IMR-90 (cell line): ENCODE measurements at regions not wholly inside any gene's neighbourhood (a gene's known extent, or its start where the extent isn't known, plus 50 kb on each side); places are given as distances from the start of the nearest gene placed in this dataset.

Experiments
- ATAC-seq: fragments of 200-7000 bp; cut with Tn5 transposase; 2 replicates; pipeline ENCODE4 v1.9.1; 2020; ENCODE audit warnings: low read depth, mild to moderate bottlenecking, moderate library complexity
- BruUV-seq: library from RNA; stranded (reverse); fragments of 400-500 nt; replicated peaks from 2 replicates; lab custom pipeline; 2021; lab: Mats Ljungman, UMichigan
- CTCF ChIA-PET: fragments of 300-600 bp; formaldehyde crosslinking; extraction: SDS; loops from one replicate; lab custom pipeline; 2021; ENCODE audit warnings: antibody characterized with exemption; lab: Yijun Ruan, JAX
- POLR2A ChIA-PET: fragments of 300-600 bp; sonication (Branson Sonifier 250); formaldehyde crosslinking; loops from one replicate; lab custom pipeline; 2022; ENCODE audit warnings: antibody characterized with exemption; ENCODE audit not compliant: unreplicated experiment; lab: Charles Lee
- DNase-seq: peaks from one replicate; pipeline ENCODE4 v3.0.0; 2013
- H2AFZ ChIP-seq: replicated peaks from 2 replicates; pipeline ENCODE3; 2013; ENCODE audit warnings: low read length, mild to moderate bottlenecking; ENCODE audit not compliant: poor library complexity
- H2AK5ac ChIP-seq: 2 replicates; pipeline ENCODE4 v1.6.1; 2013; ENCODE audit warnings: low read depth, low read length, inconsistent platforms
- H2AK9ac ChIP-seq: replicated peaks from 2 replicates; pipeline ENCODE3; 2013; ENCODE audit warnings: mild to moderate bottlenecking, low read depth, low read length, moderate library complexity; ENCODE audit not compliant: poor library complexity
- H2BK120ac ChIP-seq: 2 replicates; pipeline ENCODE4 v1.6.1; 2013; ENCODE audit warnings: low read depth, low read length, inconsistent platforms
- H2BK15ac ChIP-seq: 3 replicates; pipeline ENCODE4 v1.6.1; 2013; ENCODE audit warnings: low read depth, low read length, inconsistent platforms
- H2BK20ac ChIP-seq: 2 replicates; pipeline ENCODE4 v1.6.1; 2013; ENCODE audit warnings: low read depth, mild to moderate bottlenecking, inconsistent platforms, low read length, moderate library complexity
- H2BK5ac ChIP-seq: 2 replicates; pipeline ENCODE4 v1.6.1; 2013; ENCODE audit warnings: mild to moderate bottlenecking, low read depth, low read length, inconsistent platforms; ENCODE audit not compliant: poor library complexity, severe bottlenecking
- H3K14ac ChIP-seq: replicated peaks from 2 replicates; pipeline ENCODE4 v1.6.1; 2013; ENCODE audit warnings: low read depth, low read length, inconsistent platforms
- H3K18ac ChIP-seq: 2 replicates; pipeline ENCODE4 v1.6.1; 2013; ENCODE audit warnings: low read depth, low read length, control low read depth
- H3K23ac ChIP-seq: 2 replicates; pipeline ENCODE4 v1.6.1; 2013; ENCODE audit warnings: low read depth, low read length, inconsistent platforms
- H3K27ac ChIP-seq: 2 replicates; pipeline ENCODE4 v1.5.1; 2013; ENCODE audit warnings: mild to moderate bottlenecking, control low read depth, low read length; ENCODE audit not compliant: insufficient read depth
- H3K27me3 ChIP-seq: 2 replicates; pipeline ENCODE4 v1.6.1; 2013; ENCODE audit warnings: low read length; ENCODE audit not compliant: control insufficient read depth, insufficient read depth
- H3K36me3 ChIP-seq: 2 replicates; pipeline ENCODE4 v1.6.1; 2013; ENCODE audit warnings: low read length, mixed read lengths; ENCODE audit not compliant: control insufficient read depth, insufficient read depth
- H3K4ac ChIP-seq: 2 replicates; pipeline ENCODE4 v1.6.1; 2013; ENCODE audit warnings: low read depth, low read length, inconsistent platforms
- H3K4me1 ChIP-seq: 2 replicates; pipeline ENCODE4 v1.6.1; 2013; ENCODE audit warnings: low read length, mixed read lengths; ENCODE audit not compliant: control insufficient read depth, insufficient read depth
- H3K4me2 ChIP-seq: 2 replicates; pipeline ENCODE4 v1.6.1; 2013; ENCODE audit warnings: low read depth, mild to moderate bottlenecking, control low read depth, low read length, moderate library complexity
- H3K4me3 ChIP-seq: 2 replicates; pipeline ENCODE4 v1.5.1; 2013; ENCODE audit warnings: low read depth, mild to moderate bottlenecking, control low read depth, low read length, moderate library complexity; ENCODE audit not compliant: insufficient read depth
- H3K56ac ChIP-seq: 2 replicates; pipeline ENCODE4 v1.6.1; 2013; ENCODE audit warnings: low read length, inconsistent platforms; ENCODE audit not compliant: insufficient read depth; ENCODE audit errors: extremely low read depth
- H3K79me1 ChIP-seq, 2 experiments: 2 replicates each; pipeline ENCODE4 v1.6.1; 2013; ENCODE audit warnings: low read length in 2 of 2, inconsistent platforms in 1 of 2, low read depth in 1 of 2
- H3K9ac ChIP-seq: 2 replicates; pipeline ENCODE4 v1.6.1; 2013; ENCODE audit warnings: low read depth, low read length, control low read depth
- H3K9me1 ChIP-seq: 2 replicates; pipeline ENCODE4 v1.6.1; 2013; ENCODE audit warnings: low read length, inconsistent platforms; ENCODE audit not compliant: insufficient read depth
- H3K9me3 ChIP-seq: 2 replicates; pipeline ENCODE4 v1.6.1; 2013; ENCODE audit warnings: low read length; ENCODE audit not compliant: control insufficient read depth, insufficient read depth
- H4K20me1 ChIP-seq: 2 replicates; pipeline ENCODE4 v1.6.1; 2013; ENCODE audit warnings: low read length, inconsistent platforms; ENCODE audit not compliant: insufficient read depth
- H4K5ac ChIP-seq: 2 replicates; pipeline ENCODE4 v1.6.1; 2013; ENCODE audit warnings: mild to moderate bottlenecking, low read depth, low read length, control low read depth
- H4K8ac ChIP-seq, 2 experiments: 2 replicates each; pipeline ENCODE4 v1.6.1; 2013; ENCODE audit warnings: low read depth in 2 of 2, low read length in 2 of 2, control low read depth in 1 of 2, inconsistent platforms in 1 of 2
- H4K91ac ChIP-seq: 2 replicates; pipeline ENCODE4 v1.6.1; 2013; ENCODE audit warnings: low read depth, low read length, inconsistent platforms; ENCODE audit not compliant: insufficient read depth
- BHLHE40 ChIP-seq: fragments of 150-350 bp; IDR thresholded peaks from 2 replicates; pipeline ENCODE4 v1.6.1; 2016; ENCODE audit warnings: mild to moderate bottlenecking, low read depth, low read length
- CEBPB ChIP-seq: IDR thresholded peaks from 2 replicates; pipeline ENCODE4 v1.6.1; 2012; ENCODE audit warnings: low read depth, low read length, improper control_type of control experiment
- CHD1 ChIP-seq: IDR thresholded peaks from 2 replicates; pipeline ENCODE4 v1.6.1; 2012; ENCODE audit warnings: low read depth, low read length, improper control_type of control experiment
- FOS ChIP-seq: fragments of 150-350 bp; IDR thresholded peaks from 2 replicates; pipeline ENCODE4 v1.6.1; 2016; ENCODE audit warnings: low read depth, low read length
- MAFK ChIP-seq: IDR thresholded peaks from 2 replicates; pipeline ENCODE4 v1.6.1; 2012; ENCODE audit warnings: low read depth, low read length, improper control_type of control experiment
- MAZ ChIP-seq: IDR thresholded peaks from 2 replicates; pipeline ENCODE4 v1.6.1; 2012; ENCODE audit warnings: low read depth, mild to moderate bottlenecking, low read length, improper control_type of control experiment, moderate library complexity, borderline replicate concordance
- MXI1 ChIP-seq: IDR thresholded peaks from 2 replicates; pipeline ENCODE4 v1.6.1; 2012; ENCODE audit warnings: low read depth, mild to moderate bottlenecking, low read length, moderate library complexity, borderline replicate concordance
- NFE2L2 ChIP-seq: fragments of 150-350 bp; IDR thresholded peaks from 2 replicates; pipeline ENCODE4 v1.6.1; 2016; ENCODE audit warnings: low read depth, mild to moderate bottlenecking, low read length
- POLR2A ChIP-seq: IDR thresholded peaks from 2 replicates; pipeline ENCODE4 v1.6.1; 2012; ENCODE audit warnings: mild to moderate bottlenecking, low read depth, low read length
- RAD21 ChIP-seq: IDR thresholded peaks from 2 replicates; pipeline ENCODE4 v1.6.1; 2012; ENCODE audit warnings: low read length, improper control_type of control experiment
- RCOR1 ChIP-seq: IDR thresholded peaks from 2 replicates; pipeline ENCODE4 v1.6.1; 2012; ENCODE audit warnings: mild to moderate bottlenecking, low read length, improper control_type of control experiment; ENCODE audit not compliant: insufficient replicate concordance
- RFX5 ChIP-seq: IDR thresholded peaks from 2 replicates; pipeline ENCODE4 v1.8.0; 2012; ENCODE audit warnings: low read depth, mild to moderate bottlenecking, low read length, moderate library complexity
- SMC3 ChIP-seq: fragments of 150-350 bp; IDR thresholded peaks from 2 replicates; pipeline ENCODE4 v1.6.1; 2016; ENCODE audit warnings: low read depth, mild to moderate bottlenecking, antibody characterized with exemption, low read length, moderate library complexity
- dilution Hi-C: fragments of 300-500 bp; cut with HindIII; formaldehyde crosslinking; loops from one replicate; pipeline ENCODE4 v1.14.3; 2018; ENCODE audit warnings: low sequenced_read_pairs; ENCODE audit not compliant: unreplicated experiment
- in situ Hi-C: fragments of 300-500 bp; cut with MboI; formaldehyde crosslinking; loops from 3 replicates; pipeline ENCODE4 v1.14.3; 2019; ENCODE audit warnings: low sequenced_read_pairs, inconsistent platforms, mixed read lengths
- intact Hi-C: fragments of 100-400 bp; cut with micrococcal nuclease; formaldehyde crosslinking; loops from 2 replicates; pipeline ENCODE4 v1.10.0; 2022
- TF ChIP-seq, protein P1 (sequence below): fragments of 150-350 bp; IDR thresholded peaks from 2 replicates; pipeline ENCODE4 v1.6.1; 2016; ENCODE audit warnings: low read depth, mild to moderate bottlenecking, low read length, moderate library complexity, borderline replicate concordance
- TF ChIP-seq, protein P2 (sequence below): conservative IDR thresholded peaks from 2 replicates; pipeline ENCODE4 v1.5.1; 2012; ENCODE audit warnings: mild to moderate bottlenecking, low read depth, low read length, improper control_type of control experiment
- TF ChIP-seq, protein P3 (sequence below): fragments of 150-350 bp; IDR thresholded peaks from 2 replicates; pipeline ENCODE4 v1.6.1; 2017; ENCODE audit warnings: mild to moderate bottlenecking, antibody characterized with exemption, low read length, low read depth

DNA sequence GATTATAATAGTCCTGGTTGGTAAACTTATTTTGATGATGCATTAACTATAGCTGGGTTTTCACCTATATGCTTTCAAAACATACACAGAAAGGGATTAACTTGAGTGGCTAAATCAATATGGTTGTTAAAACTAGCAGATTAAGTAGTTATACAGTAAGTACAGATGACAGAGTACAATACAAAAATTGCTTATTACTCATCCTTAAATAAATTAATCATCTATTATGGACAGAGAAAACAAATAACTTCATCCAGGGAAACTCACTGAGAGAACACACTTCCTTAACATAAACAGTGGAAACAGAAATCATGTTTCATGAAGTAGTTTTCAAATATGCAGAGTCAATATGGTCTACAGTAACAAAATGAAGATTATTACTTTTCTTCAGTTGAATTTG, 133.4 kb downstream of the AREG start:
- Histone ChIP-seq H4K91ac (no peak overlapping the region), H3K4ac (no peak overlapping the region), H4K20me1 (no peaks in the 10 kb centered on the region), H3K27ac (no peak overlapping the region), H3K9ac (no peak overlapping the region), H4K8ac (no peak overlapping the region), H3K9me1 (no peaks in the 10 kb centered on the region), H3K4me2 (no peak overlapping the region), H3K18ac (no peak overlapping the region), H3K56ac (no peak overlapping the region), H3K4me3 (no peak overlapping the region), H3K23ac (no peak overlapping the region), H2AK5ac (no peak overlapping the region), H2BK15ac (no peak overlapping the region), H3K79me1 (no peaks in the 10 kb centered on the region), H2AFZ (no peak overlapping the region), H2BK20ac (no peak overlapping the region), H3K4me1 (no peaks in the 10 kb centered on the region), H3K9me3 (no peaks in the 10 kb centered on the region), H4K5ac (no peak overlapping the region), H3K27me3 (no peaks in the 10 kb centered on the region; the same call in 1 of the 2 replicates), H2BK5ac (no peak overlapping the region), H2BK120ac (no peak overlapping the region), H2AK9ac (no peak overlapping the region), H3K14ac (no peak overlapping the region), H3K36me3 (no peaks in the 10 kb centered on the region)
- dilution Hi-C loops: no loop called here
- in situ Hi-C loops: no loop called here
- POLR2A ChIA-PET: no interaction called here
- CTCF ChIA-PET: no interaction called here
- TF ChIP-seq MXI1: no peak
- no peak for TF ChIP-seq MAFK
- TF ChIP-seq, protein P1, sequence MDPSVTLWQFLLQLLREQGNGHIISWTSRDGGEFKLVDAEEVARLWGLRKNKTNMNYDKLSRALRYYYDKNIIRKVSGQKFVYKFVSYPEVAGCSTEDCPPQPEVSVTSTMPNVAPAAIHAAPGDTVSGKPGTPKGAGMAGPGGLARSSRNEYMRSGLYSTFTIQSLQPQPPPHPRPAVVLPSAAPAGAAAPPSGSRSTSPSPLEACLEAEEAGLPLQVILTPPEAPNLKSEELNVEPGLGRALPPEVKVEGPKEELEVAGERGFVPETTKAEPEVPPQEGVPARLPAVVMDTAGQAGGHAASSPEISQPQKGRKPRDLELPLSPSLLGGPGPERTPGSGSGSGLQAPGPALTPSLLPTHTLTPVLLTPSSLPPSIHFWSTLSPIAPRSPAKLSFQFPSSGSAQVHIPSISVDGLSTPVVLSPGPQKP: no peak
- no peak for TF ChIP-seq MAZ
- TF ChIP-seq SMC3: no peak
- TF ChIP-seq, protein P2, sequence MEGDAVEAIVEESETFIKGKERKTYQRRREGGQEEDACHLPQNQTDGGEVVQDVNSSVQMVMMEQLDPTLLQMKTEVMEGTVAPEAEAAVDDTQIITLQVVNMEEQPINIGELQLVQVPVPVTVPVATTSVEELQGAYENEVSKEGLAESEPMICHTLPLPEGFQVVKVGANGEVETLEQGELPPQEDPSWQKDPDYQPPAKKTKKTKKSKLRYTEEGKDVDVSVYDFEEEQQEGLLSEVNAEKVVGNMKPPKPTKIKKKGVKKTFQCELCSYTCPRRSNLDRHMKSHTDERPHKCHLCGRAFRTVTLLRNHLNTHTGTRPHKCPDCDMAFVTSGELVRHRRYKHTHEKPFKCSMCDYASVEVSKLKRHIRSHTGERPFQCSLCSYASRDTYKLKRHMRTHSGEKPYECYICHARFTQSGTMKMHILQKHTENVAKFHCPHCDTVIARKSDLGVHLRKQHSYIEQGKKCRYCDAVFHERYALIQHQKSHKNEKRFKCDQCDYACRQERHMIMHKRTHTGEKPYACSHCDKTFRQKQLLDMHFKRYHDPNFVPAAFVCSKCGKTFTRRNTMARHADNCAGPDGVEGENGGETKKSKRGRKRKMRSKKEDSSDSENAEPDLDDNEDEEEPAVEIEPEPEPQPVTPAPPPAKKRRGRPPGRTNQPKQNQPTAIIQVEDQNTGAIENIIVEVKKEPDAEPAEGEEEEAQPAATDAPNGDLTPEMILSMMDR: no peak
- no peak for TF ChIP-seq POLR2A
- TF ChIP-seq FOS: no peak
- TF ChIP-seq BHLHE40: no peak
- TF ChIP-seq CEBPB: no peak
- TF ChIP-seq RCOR1: no peak
- TF ChIP-seq RAD21: no peak
- TF ChIP-seq NFE2L2: no peak
- TF ChIP-seq, protein P3, sequence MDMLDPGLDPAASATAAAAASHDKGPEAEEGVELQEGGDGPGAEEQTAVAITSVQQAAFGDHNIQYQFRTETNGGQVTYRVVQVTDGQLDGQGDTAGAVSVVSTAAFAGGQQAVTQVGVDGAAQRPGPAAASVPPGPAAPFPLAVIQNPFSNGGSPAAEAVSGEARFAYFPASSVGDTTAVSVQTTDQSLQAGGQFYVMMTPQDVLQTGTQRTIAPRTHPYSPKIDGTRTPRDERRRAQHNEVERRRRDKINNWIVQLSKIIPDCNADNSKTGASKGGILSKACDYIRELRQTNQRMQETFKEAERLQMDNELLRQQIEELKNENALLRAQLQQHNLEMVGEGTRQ: no peak
- no peak for TF ChIP-seq CHD1
- no peak for TF ChIP-seq RFX5
- no peak for DNase-seq
- no peak; the same call in 1 of the 2 replicates for ATAC-seq
- BruUV-seq: no TSS peak
- intact Hi-C loops: no loop called here
